Gastrocnemius medialis (tissue), 4 donors: ENCODE measurements at regions not wholly inside any gene's neighbourhood (a gene's known extent, or its start where the extent isn't known, plus 50 kb on each side); places are given as distances from the start of the nearest gene placed in this dataset.

Source experiments
- CTCF ChIP-seq, 5 experiments: fragments of 450-650 bp in 3 of 5; fragments of 200-600 bp in 2 of 5; sonication (generic) in 2 of 5; IDR thresholded peaks in 4 of 5; conservative IDR thresholded peaks in 1 of 5; 1 replicate in 4 of 5; 2 replicates in 1 of 5; pipeline ENCODE4 v1.5.1; 2016 to 2019; ENCODE audit warnings: antibody characterized with exemption in 5 of 5, mild to moderate bottlenecking in 3 of 5, moderate library complexity in 3 of 5
- POLR2A ChIP-seq, 2 donors: fragments of 450-650 bp; IDR thresholded peaks; one replicate each; pipeline ENCODE4 v1.6.1; 2017; ENCODE audit warnings: antibody characterized with exemption in 2 of 2, mild to moderate bottlenecking in 2 of 2, moderate library complexity in 2 of 2

- TF ChIP-seq CTCF (IDR thresholded peaks at IDR 0.05 in 4 of 5, conservative IDR thresholded peaks at IDR 0.05 in 1 of 5) (no peak), POLR2A (IDR thresholded peaks at IDR 0.05) (no peak)
Measured at GRCh38 chr17:54745239-54745638, 155.4 kb upstream of the TOM1L1 start.
